GM23248 (cell line): ENCODE measurements at regions not wholly inside any gene's neighbourhood (a gene's known extent, or its start where the extent isn't known, plus 50 kb on each side); places are given as distances from the start of the nearest gene placed in this dataset.

ENCODE experiments used
- EZH2 ChIP-seq: fragments of 200-600 bp; sonication (generic); IDR thresholded peaks from 2 replicates; pipeline ENCODE4 v1.6.1; 2018; ENCODE audit warnings: antibody characterized with exemption, mild to moderate bottlenecking; ENCODE audit not compliant: insufficient read depth, poor library complexity, severe bottlenecking
- EZH2phosphoT487 ChIP-seq: fragments of 200-600 bp; sonication (generic); IDR thresholded peaks from 2 replicates; pipeline ENCODE4 v1.6.1; 2018; ENCODE audit warnings: antibody characterized with exemption, moderate library complexity, mild to moderate bottlenecking, low read depth; ENCODE audit not compliant: insufficient read depth

- no peak for TF ChIP-seq EZH2phosphoT487
- TF ChIP-seq EZH2: no peak
Measured at GRCh38 chr14:75363570-75364227, 64.1 kb upstream of the JDP2 start.
